ENCODE measurements at regions not wholly inside any gene's neighbourhood (a gene's known extent, or its start where the extent isn't known, plus 50 kb on each side); places are given as distances from the start of the nearest gene placed in this dataset.
"Not testable (repeated sequence)": the region's sequence is repeated elsewhere in the genome, so short reads cannot be mapped to it uniquely, and the experiment has no call there.

- Histone ChIP-seq H3K27me3 (ENCODE audit: control insufficient read depth in 2 of 2, insufficient read depth in 1 of 2, low read length in 1 of 2) (no peaks in the 10 kb centered on the region), H3K4me1 (ENCODE audit: control insufficient read depth in 2 of 2, insufficient read depth in 2 of 2, low read length in 2 of 2) (no peaks in the 10 kb centered on the region), H3K4me3 (ENCODE audit: low read length in 2 of 2) (no peak overlapping the region), H3K36me3 (ENCODE audit: control insufficient read depth in 2 of 2, insufficient read depth in 2 of 2, low read length in 1 of 2) (no peaks in the 10 kb centered on the region), H3K27ac (ENCODE audit: low read depth in 1 of 2, low read length in 1 of 2) (peak overlapping the region in 1 of 2 donors; percentile 32), H3K9me3 (ENCODE audit: control insufficient read depth in 2 of 2, insufficient read depth in 1 of 2, low read length in 1 of 2) (no peaks in the 10 kb centered on the region)
- DNase-seq (ENCODE audit: low read depth in 6 of 9, low spot score in 9 of 9): no peak
- 93% methylated on average over 2 of the region's 2 CpGs for WGBS
These were observed 171.2 kb downstream of the REEP3 start for GRCh38 chr10:63692220-63692896.

DNA sequence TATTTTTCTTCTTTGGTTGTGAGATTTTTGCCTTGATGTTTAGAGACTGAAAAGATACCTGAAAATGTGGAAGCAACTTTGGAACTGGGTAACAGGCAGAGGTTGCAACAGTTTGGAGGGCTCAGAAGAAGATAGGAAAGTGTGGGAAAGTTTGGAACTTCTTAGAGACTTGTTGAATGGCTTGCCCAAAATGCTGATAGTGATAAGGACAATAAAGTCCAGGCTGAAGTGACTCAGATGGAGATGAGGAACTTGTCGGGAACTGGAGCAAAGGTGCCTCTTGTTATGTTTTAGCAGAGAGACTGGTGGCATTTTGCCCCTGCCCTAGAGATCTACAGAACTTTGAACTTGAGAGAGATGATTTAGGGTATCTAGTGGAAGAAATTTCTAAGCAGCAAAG, 171.8 kb downstream of the REEP3 start:
- not testable (repeated sequence) for H3K27me3 ChIP-seq (ENCODE audit: control insufficient read depth in 2 of 2, insufficient read depth in 1 of 2, low read length in 1 of 2); H3K36me3 ChIP-seq (ENCODE audit: control insufficient read depth in 2 of 2, insufficient read depth in 2 of 2, low read length in 1 of 2); H3K4me1 ChIP-seq (ENCODE audit: control insufficient read depth in 2 of 2, insufficient read depth in 2 of 2, low read length in 2 of 2); H3K4me3 ChIP-seq (ENCODE audit: low read length in 2 of 2); H3K27ac ChIP-seq (ENCODE audit: low read depth in 1 of 2, low read length in 1 of 2); H3K9me3 ChIP-seq (ENCODE audit: control insufficient read depth in 2 of 2, insufficient read depth in 1 of 2, low read length in 1 of 2); DNase-seq (ENCODE audit: low read depth in 6 of 9, low spot score in 9 of 9)
- 89% methylated on average over 1 of the region's 1 CpG for WGBS

GRCh38 chr10:63696205-63696604, 175.0 kb downstream of the REEP3 start:
- Histone ChIP-seq H3K36me3 (ENCODE audit: control insufficient read depth in 2 of 2, insufficient read depth in 2 of 2, low read length in 1 of 2) (no peaks in the 10 kb centered on the region), H3K4me1 (ENCODE audit: control insufficient read depth in 2 of 2, insufficient read depth in 2 of 2, low read length in 2 of 2) (no peaks in the 10 kb centered on the region), H3K4me3 (ENCODE audit: low read length in 2 of 2) (no peak overlapping the region), H3K27me3 (ENCODE audit: control insufficient read depth in 2 of 2, insufficient read depth in 1 of 2, low read length in 1 of 2) (no peaks in the 10 kb centered on the region), H3K27ac (ENCODE audit: low read depth in 1 of 2, low read length in 1 of 2) (no peak overlapping the region), H3K9me3 (ENCODE audit: control insufficient read depth in 2 of 2, insufficient read depth in 1 of 2, low read length in 1 of 2) (no peaks in the 10 kb centered on the region)
- WGBS: 97% methylated on average over 3 of the region's 3 CpGs
- DNase-seq (ENCODE audit: low read depth in 6 of 9, low spot score in 9 of 9): no peak

GRCh38 chr10:63697956-63698786, 177.0 kb downstream of the REEP3 start:
- H3K36me3 ChIP-seq (ENCODE audit: control insufficient read depth in 2 of 2, insufficient read depth in 2 of 2, low read length in 1 of 2): no peaks in the 10 kb centered on the region
- 74% methylated on average over 7 of the region's 7 CpGs for WGBS
- no peaks in the 10 kb centered on the region for H3K27me3 ChIP-seq (ENCODE audit: control insufficient read depth in 2 of 2, insufficient read depth in 1 of 2, low read length in 1 of 2)
- no peak overlapping the region for H3K27ac ChIP-seq (ENCODE audit: low read depth in 1 of 2, low read length in 1 of 2)
- H3K4me1 ChIP-seq (ENCODE audit: control insufficient read depth in 2 of 2, insufficient read depth in 2 of 2, low read length in 2 of 2): no peaks in the 10 kb centered on the region
- H3K9me3 ChIP-seq (ENCODE audit: control insufficient read depth in 2 of 2, insufficient read depth in 1 of 2, low read length in 1 of 2): no peaks in the 10 kb centered on the region
- no peak overlapping the region for H3K4me3 ChIP-seq (ENCODE audit: low read length in 2 of 2)
- no peak for DNase-seq (ENCODE audit: low read depth in 6 of 9, low spot score in 9 of 9)

GRCh38 chr10:63698787-63699150, 177.6 kb downstream of the REEP3 start:
- no peak overlapping the region for H3K4me3 ChIP-seq (ENCODE audit: low read length in 2 of 2)
- H3K4me1 ChIP-seq (ENCODE audit: control insufficient read depth in 2 of 2, insufficient read depth in 2 of 2, low read length in 2 of 2): peaks cover 0 to 1% of the 10 kb centered on the region in 2 donors
- no peaks in the 10 kb centered on the region for H3K27me3 ChIP-seq (ENCODE audit: control insufficient read depth in 2 of 2, insufficient read depth in 1 of 2, low read length in 1 of 2)
- no peaks in the 10 kb centered on the region for H3K9me3 ChIP-seq (ENCODE audit: control insufficient read depth in 2 of 2, insufficient read depth in 1 of 2, low read length in 1 of 2)
- 96% methylated on average over 2 of the region's 2 CpGs for WGBS
- H3K36me3 ChIP-seq (ENCODE audit: control insufficient read depth in 2 of 2, insufficient read depth in 2 of 2, low read length in 1 of 2): no peaks in the 10 kb centered on the region
- no peak overlapping the region for H3K27ac ChIP-seq (ENCODE audit: low read depth in 1 of 2, low read length in 1 of 2)
- no peak for DNase-seq (ENCODE audit: low read depth in 6 of 9, low spot score in 9 of 9)

- H3K36me3 ChIP-seq (ENCODE audit: control insufficient read depth in 2 of 2, insufficient read depth in 2 of 2, low read length in 1 of 2): no peaks in the 10 kb centered on the region
- H3K4me1 ChIP-seq (ENCODE audit: control insufficient read depth in 2 of 2, insufficient read depth in 2 of 2, low read length in 2 of 2): peaks cover 0 to 2% of the 10 kb centered on the region in 2 donors
These were observed 178.8 kb downstream of the REEP3 start for GRCh38 chr10:63699785-63700613.

DNA sequence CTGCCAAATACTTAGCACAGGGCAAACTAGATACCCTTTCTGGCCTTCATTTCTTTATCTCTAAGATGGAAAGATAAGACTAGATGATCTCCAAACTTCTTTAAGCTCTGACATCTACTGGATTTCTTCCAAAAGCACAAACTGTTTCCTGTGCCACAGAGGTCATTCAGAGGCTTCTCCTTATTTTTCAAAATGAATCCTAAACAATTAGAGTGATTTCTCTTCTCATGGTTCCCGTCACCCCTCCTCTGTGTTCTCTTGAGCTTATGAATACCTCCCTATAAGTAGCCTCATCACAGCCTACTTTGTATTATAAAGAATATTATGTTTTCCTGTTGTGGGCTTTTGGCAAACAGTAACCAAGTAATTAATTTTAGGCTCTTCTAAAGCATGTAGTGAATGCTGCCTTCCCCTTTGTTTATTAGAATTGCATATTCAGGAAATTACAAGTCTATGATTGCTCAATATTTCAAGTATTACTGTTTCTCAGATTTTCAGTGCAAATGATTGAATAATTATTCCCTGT, 179.5 kb downstream of the REEP3 start:
- WGBS: 100% methylated on average over 1 of the region's 1 CpG
- no peaks in the 10 kb centered on the region for H3K27me3 ChIP-seq (ENCODE audit: control insufficient read depth in 2 of 2, insufficient read depth in 1 of 2, low read length in 1 of 2)
- H3K9me3 ChIP-seq (ENCODE audit: control insufficient read depth in 2 of 2, insufficient read depth in 1 of 2, low read length in 1 of 2): no peaks in the 10 kb centered on the region
- H3K27ac ChIP-seq (ENCODE audit: low read depth in 1 of 2, low read length in 1 of 2): no peak overlapping the region
- DNase-seq (ENCODE audit: low read depth in 6 of 9, low spot score in 9 of 9): no peak
- H3K4me1 ChIP-seq (ENCODE audit: control insufficient read depth in 2 of 2, insufficient read depth in 2 of 2, low read length in 2 of 2): peaks cover 0 to 2% of the 10 kb centered on the region in 2 donors
- H3K4me3 ChIP-seq (ENCODE audit: low read length in 2 of 2): no peak overlapping the region
- no peaks in the 10 kb centered on the region for H3K36me3 ChIP-seq (ENCODE audit: control insufficient read depth in 2 of 2, insufficient read depth in 2 of 2, low read length in 1 of 2)

More at GRCh38 chr10:63699785-63700613, 178.8 kb downstream of the REEP3 start:
- DNase-seq (ENCODE audit: low read depth in 6 of 9, low spot score in 9 of 9): no peak
- no peaks in the 10 kb centered on the region for H3K27me3 ChIP-seq (ENCODE audit: control insufficient read depth in 2 of 2, insufficient read depth in 1 of 2, low read length in 1 of 2)
- no peaks in the 10 kb centered on the region for H3K9me3 ChIP-seq (ENCODE audit: control insufficient read depth in 2 of 2, insufficient read depth in 1 of 2, low read length in 1 of 2)
- H3K4me3 ChIP-seq (ENCODE audit: low read length in 2 of 2): no peak overlapping the region
- WGBS: 95% methylated on average over 5 of the region's 5 CpGs
- no peak overlapping the region for H3K27ac ChIP-seq (ENCODE audit: low read depth in 1 of 2, low read length in 1 of 2)

GRCh38 chr10:63702092-63702491, 180.9 kb downstream of the REEP3 start:
- H3K4me1 ChIP-seq (ENCODE audit: control insufficient read depth in 2 of 2, insufficient read depth in 2 of 2, low read length in 2 of 2): peaks cover 0 to 2% of the 10 kb centered on the region in 2 donors
- no peaks in the 10 kb centered on the region for H3K9me3 ChIP-seq (ENCODE audit: control insufficient read depth in 2 of 2, insufficient read depth in 1 of 2, low read length in 1 of 2)
- no peak for DNase-seq (ENCODE audit: low read depth in 6 of 9, low spot score in 9 of 9)
- no peak overlapping the region for H3K27ac ChIP-seq (ENCODE audit: low read depth in 1 of 2, low read length in 1 of 2)
- no peak overlapping the region for H3K4me3 ChIP-seq (ENCODE audit: low read length in 2 of 2)
- H3K36me3 ChIP-seq (ENCODE audit: control insufficient read depth in 2 of 2, insufficient read depth in 2 of 2, low read length in 1 of 2): no peaks in the 10 kb centered on the region
- WGBS: 82% methylated on average over 1 of the region's 1 CpG
- no peaks in the 10 kb centered on the region for H3K27me3 ChIP-seq (ENCODE audit: control insufficient read depth in 2 of 2, insufficient read depth in 1 of 2, low read length in 1 of 2)

Data from thymus (tissue), 11 donors.